GM23338 (cell line): ENCODE measurements at regions not wholly inside any gene's neighbourhood (a gene's known extent, or its start where the extent isn't known, plus 50 kb on each side); places are given as distances from the start of the nearest gene placed in this dataset.

Experiments used
- CREB1 ChIP-seq: fragments of 250-450 bp; sonication (Bioruptor Pico); IDR thresholded peaks from 2 replicates; pipeline ENCODE4 v1.5.0; 2020; ENCODE audit warnings: low read depth, mild to moderate bottlenecking, moderate library complexity
- EZH2 ChIP-seq: fragments of 200-600 bp; sonication (generic); IDR thresholded peaks from one replicate; pipeline ENCODE4 v1.8.0; 2017; ENCODE audit warnings: antibody characterized with exemption, mild to moderate bottlenecking, low read depth; ENCODE audit not compliant: unreplicated experiment
- EZH2phosphoT487 ChIP-seq: fragments of 200-600 bp; sonication (generic); IDR thresholded peaks from one replicate; pipeline ENCODE4 v1.8.1; 2018; ENCODE audit warnings: antibody characterized with exemption; ENCODE audit not compliant: unreplicated experiment
- NANOG ChIP-seq: IDR thresholded peaks from 2 replicates; pipeline ENCODE4 v1.6.1; 2016; ENCODE audit warnings: antibody characterized with exemption, borderline replicate concordance
- POLR2AphosphoS5 ChIP-seq: IDR thresholded peaks from 2 replicates; pipeline ENCODE4 v1.6.1; 2016; ENCODE audit warnings: antibody characterized with exemption, low read depth
- STAT1 ChIP-seq: IDR thresholded peaks from one replicate; pipeline ENCODE4 v1.6.1; 2016; ENCODE audit warnings: antibody characterized with exemption; ENCODE audit not compliant: unreplicated experiment
- ZNF114 ChIP-seq: fragments of 250-450 bp; sonication (Bioruptor Pico); IDR thresholded peaks from 2 replicates; pipeline ENCODE4 v1.5.0; 2020; ENCODE audit warnings: mild to moderate bottlenecking, moderate library complexity
- TF ChIP-seq, protein P1 (sequence below), 2 experiments: fragments of 200-600 bp in 1 of 2; sonication (generic) in 1 of 2; conservative IDR thresholded peaks; 2 replicates each; pipeline versions ENCODE4 v1.5.1 to v1.6.1; 2016 to 2017; ENCODE audit warnings: antibody characterized with exemption in 2 of 2, low read depth in 2 of 2, mild to moderate bottlenecking in 2 of 2, moderate library complexity in 1 of 2
- TF ChIP-seq, protein P2 (sequence below): IDR thresholded peaks from one replicate; pipeline ENCODE4 v1.6.1; 2018; ENCODE audit warnings: antibody characterized with exemption; ENCODE audit not compliant: unreplicated experiment
- TF ChIP-seq, protein P3 (sequence below): IDR thresholded peaks from 2 replicates; pipeline ENCODE4 v1.6.1; 2016; ENCODE audit warnings: antibody characterized with exemption
- TF ChIP-seq, protein P4 (sequence below): fragments of 250-450 bp; sonication (Bioruptor Pico); IDR thresholded peaks from 2 replicates; pipeline ENCODE4 v1.5.0; 2020; ENCODE audit warnings: mild to moderate bottlenecking, moderate library complexity

DNA sequence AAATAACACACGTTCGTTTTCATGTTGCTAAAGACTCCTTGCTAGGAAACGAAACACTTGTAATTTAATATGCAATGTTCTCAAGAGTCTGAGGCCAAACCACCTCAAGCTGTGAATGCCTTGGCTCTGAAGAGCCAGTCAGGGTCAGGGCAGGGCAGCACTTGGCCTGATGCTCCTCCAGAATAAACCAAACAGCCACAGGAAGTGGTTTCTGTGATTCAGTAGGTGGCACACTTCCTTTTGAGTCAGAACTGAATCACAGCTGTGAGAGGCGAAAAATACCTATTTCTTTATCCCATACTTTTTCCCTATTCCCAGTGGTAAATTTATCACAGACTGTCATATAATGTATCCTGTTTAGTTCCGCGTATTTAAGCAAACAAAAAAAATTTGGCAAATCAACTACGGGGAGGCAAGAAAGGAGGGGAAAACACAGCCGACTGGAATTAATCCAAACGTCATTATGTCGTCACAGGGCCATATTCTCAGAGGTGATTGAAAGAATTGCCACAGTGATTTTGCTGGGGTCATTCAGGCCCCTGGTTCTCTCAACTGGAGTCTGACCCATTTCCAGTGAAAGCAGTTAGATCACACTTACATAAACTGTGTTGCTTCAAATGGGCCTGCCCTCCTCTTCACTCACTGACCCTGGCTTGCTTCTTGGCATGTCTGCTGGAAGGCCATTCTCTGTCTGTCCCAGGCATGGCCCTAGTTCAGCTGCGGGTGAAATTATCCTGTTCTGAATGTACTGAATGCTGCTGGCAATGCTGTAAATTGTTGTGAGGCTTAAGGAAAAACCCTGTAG lies 71.2 kb downstream of the ARRDC3 start:
- TF ChIP-seq, protein P1, sequence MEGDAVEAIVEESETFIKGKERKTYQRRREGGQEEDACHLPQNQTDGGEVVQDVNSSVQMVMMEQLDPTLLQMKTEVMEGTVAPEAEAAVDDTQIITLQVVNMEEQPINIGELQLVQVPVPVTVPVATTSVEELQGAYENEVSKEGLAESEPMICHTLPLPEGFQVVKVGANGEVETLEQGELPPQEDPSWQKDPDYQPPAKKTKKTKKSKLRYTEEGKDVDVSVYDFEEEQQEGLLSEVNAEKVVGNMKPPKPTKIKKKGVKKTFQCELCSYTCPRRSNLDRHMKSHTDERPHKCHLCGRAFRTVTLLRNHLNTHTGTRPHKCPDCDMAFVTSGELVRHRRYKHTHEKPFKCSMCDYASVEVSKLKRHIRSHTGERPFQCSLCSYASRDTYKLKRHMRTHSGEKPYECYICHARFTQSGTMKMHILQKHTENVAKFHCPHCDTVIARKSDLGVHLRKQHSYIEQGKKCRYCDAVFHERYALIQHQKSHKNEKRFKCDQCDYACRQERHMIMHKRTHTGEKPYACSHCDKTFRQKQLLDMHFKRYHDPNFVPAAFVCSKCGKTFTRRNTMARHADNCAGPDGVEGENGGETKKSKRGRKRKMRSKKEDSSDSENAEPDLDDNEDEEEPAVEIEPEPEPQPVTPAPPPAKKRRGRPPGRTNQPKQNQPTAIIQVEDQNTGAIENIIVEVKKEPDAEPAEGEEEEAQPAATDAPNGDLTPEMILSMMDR (conservative IDR thresholded peaks at IDR 0.05; ENCODE audit: low read depth in 2 of 2) = peak in 1 of 2 experiments; percentile 45; a peak in 2 of 4 replicates
- no peak for TF ChIP-seq ZNF114 (CRISPR knock-in tag)
- TF ChIP-seq EZH2 = no peak
- TF ChIP-seq, protein P2, sequence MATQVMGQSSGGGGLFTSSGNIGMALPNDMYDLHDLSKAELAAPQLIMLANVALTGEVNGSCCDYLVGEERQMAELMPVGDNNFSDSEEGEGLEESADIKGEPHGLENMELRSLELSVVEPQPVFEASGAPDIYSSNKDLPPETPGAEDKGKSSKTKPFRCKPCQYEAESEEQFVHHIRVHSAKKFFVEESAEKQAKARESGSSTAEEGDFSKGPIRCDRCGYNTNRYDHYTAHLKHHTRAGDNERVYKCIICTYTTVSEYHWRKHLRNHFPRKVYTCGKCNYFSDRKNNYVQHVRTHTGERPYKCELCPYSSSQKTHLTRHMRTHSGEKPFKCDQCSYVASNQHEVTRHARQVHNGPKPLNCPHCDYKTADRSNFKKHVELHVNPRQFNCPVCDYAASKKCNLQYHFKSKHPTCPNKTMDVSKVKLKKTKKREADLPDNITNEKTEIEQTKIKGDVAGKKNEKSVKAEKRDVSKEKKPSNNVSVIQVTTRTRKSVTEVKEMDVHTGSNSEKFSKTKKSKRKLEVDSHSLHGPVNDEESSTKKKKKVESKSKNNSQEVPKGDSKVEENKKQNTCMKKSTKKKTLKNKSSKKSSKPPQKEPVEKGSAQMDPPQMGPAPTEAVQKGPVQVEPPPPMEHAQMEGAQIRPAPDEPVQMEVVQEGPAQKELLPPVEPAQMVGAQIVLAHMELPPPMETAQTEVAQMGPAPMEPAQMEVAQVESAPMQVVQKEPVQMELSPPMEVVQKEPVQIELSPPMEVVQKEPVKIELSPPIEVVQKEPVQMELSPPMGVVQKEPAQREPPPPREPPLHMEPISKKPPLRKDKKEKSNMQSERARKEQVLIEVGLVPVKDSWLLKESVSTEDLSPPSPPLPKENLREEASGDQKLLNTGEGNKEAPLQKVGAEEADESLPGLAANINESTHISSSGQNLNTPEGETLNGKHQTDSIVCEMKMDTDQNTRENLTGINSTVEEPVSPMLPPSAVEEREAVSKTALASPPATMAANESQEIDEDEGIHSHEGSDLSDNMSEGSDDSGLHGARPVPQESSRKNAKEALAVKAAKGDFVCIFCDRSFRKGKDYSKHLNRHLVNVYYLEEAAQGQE = no peak
- no peak for TF ChIP-seq STAT1
- TF ChIP-seq CREB1 (CRISPR knock-in tag) = no peak
- no peak for TF ChIP-seq EZH2phosphoT487
- TF ChIP-seq, protein P3, sequence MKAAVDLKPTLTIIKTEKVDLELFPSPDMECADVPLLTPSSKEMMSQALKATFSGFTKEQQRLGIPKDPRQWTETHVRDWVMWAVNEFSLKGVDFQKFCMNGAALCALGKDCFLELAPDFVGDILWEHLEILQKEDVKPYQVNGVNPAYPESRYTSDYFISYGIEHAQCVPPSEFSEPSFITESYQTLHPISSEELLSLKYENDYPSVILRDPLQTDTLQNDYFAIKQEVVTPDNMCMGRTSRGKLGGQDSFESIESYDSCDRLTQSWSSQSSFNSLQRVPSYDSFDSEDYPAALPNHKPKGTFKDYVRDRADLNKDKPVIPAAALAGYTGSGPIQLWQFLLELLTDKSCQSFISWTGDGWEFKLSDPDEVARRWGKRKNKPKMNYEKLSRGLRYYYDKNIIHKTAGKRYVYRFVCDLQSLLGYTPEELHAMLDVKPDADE = no peak
- TF ChIP-seq POLR2AphosphoS5 = no peak
- TF ChIP-seq, protein P4, sequence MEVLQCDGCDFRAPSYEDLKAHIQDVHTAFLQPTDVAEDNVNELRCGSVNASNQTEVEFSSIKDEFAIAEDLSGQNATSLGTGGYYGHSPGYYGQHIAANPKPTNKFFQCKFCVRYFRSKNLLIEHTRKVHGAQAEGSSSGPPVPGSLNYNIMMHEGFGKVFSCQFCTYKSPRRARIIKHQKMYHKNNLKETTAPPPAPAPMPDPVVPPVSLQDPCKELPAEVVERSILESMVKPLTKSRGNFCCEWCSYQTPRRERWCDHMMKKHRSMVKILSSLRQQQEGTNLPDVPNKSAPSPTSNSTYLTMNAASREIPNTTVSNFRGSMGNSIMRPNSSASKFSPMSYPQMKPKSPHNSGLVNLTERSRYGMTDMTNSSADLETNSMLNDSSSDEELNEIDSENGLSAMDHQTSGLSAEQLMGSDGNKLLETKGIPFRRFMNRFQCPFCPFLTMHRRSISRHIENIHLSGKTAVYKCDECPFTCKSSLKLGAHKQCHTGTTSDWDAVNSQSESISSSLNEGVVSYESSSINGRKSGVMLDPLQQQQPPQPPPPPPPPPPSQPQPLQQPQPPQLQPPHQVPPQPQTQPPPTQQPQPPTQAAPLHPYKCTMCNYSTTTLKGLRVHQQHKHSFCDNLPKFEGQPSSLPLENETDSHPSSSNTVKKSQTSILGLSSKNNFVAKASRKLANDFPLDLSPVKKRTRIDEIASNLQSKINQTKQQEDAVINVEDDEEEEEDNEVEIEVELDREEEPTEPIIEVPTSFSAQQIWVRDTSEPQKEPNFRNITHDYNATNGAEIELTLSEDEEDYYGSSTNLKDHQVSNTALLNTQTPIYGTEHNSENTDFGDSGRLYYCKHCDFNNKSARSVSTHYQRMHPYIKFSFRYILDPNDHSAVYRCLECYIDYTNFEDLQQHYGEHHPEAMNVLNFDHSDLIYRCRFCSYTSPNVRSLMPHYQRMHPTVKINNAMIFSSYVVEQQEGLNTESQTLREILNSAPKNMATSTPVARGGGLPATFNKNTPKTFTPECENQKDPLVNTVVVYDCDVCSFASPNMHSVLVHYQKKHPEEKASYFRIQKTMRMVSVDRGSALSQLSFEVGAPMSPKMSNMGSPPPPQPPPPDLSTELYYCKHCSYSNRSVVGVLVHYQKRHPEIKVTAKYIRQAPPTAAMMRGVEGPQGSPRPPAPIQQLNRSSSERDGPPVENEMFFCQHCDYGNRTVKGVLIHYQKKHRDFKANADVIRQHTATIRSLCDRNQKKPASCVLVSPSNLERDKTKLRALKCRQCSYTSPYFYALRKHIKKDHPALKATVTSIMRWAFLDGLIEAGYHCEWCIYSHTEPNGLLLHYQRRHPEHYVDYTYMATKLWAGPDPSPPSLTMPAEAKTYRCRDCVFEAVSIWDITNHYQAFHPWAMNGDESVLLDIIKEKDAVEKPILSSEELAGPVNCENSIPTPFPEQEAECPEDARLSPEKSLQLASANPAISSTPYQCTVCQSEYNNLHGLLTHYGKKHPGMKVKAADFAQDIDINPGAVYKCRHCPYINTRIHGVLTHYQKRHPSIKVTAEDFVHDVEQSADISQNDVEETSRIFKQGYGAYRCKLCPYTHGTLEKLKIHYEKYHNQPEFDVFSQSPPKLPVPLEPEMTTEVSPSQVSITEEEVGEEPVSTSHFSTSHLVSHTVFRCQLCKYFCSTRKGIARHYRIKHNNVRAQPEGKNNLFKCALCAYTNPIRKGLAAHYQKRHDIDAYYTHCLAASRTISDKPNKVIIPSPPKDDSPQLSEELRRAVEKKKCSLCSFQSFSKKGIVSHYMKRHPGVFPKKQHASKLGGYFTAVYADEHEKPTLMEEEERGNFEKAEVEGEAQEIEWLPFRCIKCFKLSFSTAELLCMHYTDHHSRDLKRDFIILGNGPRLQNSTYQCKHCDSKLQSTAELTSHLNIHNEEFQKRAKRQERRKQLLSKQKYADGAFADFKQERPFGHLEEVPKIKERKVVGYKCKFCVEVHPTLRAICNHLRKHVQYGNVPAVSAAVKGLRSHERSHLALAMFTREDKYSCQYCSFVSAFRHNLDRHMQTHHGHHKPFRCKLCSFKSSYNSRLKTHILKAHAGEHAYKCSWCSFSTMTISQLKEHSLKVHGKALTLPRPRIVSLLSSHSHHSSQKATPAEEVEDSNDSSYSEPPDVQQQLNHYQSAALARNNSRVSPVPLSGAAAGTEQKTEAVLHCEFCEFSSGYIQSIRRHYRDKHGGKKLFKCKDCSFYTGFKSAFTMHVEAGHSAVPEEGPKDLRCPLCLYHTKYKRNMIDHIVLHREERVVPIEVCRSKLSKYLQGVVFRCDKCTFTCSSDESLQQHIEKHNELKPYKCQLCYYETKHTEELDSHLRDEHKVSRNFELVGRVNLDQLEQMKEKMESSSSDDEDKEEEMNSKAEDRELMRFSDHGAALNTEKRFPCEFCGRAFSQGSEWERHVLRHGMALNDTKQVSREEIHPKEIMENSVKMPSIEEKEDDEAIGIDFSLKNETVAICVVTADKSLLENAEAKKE (CRISPR knock-in tag) = no peak
- TF ChIP-seq NANOG = no peak
